HG03520 (cell line): ENCODE measurements at regions not wholly inside any gene's neighbourhood (a gene's known extent, or its start where the extent isn't known, plus 50 kb on each side); places are given as distances from the start of the nearest gene placed in this dataset.

Source experiments
- ATAC-seq: cut with Tn5 transposase; IDR thresholded peaks from one replicate; pipeline ENCODE4 v1.9.1; 2021; ENCODE audit warnings: mild to moderate bottlenecking, moderate library complexity; ENCODE audit not compliant: unreplicated experiment

DNA sequence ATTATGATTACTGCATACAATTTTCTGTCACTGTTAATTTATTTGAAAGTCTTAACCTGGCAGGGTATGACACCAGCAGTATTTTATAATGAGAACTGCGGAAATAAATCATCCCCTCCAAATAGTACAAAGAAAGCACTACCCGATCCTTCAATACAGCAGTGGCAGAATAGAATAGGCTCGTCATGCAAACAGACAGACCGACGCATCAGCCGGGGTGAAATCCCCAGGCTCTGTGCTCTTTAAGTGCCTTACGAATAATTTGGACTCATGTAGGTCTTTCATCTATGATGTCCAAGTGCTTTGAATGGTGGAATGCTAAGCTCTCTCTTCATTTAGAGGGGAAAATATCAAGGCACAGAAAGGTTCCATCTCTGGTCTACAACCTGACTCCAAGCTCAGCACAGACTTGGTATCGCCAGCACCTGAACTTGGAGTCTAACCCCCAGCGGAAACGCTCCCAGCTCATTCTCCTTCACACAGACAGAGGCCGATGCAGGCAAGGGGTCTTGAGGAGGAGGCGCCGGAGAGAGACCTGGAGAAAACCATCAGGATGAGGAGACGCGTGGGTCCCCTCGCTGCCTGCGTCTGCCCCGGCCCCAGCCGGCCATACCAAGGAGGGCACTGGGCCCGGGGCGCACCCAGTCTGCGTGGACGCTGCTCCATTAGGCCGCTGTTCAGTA, 568.1 kb upstream of the MKI67 start:
- no peak for ATAC-seq

DNA sequence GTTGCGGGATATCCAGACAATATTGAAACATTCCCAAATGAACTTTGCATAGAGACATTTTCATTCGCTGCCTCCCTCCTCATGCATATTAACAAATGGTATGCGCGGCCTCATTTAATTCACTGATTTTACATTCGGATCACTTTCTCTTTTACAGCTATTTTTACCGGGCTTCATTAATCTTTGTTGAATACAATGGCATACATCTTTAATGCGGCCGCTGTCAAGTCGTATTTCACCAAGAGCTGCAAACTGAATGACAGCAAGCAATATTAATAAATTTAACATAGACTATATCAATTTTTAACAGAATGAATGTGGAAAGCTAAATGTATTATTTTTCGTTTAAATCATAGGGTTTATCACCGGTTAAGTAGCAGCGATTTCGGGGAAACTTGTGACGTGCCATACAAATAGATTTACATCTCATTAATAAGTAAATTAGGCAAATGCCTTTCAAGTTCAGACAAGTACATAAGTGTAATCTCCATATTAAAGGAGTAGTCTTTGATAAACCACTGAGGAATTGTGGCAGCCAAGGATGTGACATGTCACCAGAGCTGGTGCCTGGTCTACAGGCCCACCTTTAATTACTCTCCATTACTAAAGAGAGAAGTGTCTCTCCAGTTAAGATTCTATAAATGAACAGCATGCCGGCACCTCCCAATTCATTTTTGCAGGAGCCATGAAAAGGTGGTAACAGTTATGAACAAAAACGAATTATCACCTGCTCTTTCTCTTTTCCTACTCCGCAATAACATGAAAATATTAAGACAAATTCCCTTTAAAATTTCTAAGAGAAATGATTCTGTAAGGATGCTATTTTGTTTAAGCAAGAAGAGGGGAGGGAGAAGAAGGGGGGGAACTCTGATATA, 568.9 kb upstream of the MKI67 start:
- no peak for ATAC-seq

DNA sequence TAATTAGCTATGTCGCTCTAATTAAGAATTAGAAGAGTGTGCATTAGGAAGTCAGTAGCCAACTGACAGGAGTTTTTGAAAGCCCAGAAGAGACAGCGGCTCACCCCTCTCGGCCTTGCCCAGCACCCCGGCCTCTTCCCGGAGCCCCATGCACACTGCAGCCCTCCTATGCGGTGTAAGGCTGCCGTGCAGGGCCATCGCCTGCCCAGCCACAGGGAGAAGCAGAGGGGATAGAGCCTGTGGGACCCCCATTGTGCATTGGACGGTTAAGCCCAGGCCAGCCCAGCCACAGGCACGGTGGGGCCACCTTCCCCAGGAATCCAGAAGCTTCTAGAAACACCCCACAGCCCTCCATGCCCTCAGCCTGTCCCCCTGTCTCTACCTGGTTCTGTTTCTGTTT, 569.7 kb upstream of the MKI67 start:
- no peak for ATAC-seq

DNA sequence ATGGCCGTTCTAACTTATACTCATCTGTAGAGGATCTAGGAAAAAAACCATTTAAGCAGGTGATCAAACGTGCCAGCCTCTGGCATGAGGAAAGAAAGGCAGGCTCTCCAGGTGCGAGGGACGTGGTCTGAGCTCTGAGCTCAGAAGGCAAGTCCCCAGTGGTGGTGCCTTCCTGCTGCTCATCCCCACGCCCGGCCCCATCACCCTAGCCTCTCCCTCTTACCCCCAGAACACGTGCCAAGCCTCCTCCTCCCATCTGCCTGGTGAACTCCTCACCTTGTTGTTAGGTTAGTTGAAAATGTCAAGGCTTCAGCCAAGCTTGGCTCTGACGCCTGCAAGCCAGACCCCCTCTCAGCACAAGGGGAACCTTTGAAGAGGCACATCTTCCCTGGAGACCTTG, 571.2 kb upstream of the MKI67 start:
- ATAC-seq: no peak

DNA sequence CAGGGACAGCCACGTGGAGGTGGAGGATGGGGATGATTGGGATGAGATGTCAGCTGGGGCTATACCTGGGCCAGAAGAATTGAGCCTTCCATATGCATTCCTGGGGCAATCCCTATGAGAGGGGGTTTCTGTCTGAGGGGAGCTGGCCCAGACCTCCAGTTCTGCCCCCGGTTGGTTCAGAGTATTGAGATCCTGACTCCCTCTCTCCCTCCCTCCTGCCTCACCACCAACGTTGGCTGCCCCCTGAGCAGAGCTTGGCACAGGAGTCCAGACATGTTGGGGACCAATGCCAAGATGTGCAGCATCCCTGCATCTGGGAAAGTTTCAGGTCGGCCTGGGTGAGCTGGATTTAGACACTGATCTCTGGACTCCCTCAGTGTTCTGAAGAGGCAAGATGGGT, 575.2 kb upstream of the MKI67 start:
- no peak for ATAC-seq

DNA sequence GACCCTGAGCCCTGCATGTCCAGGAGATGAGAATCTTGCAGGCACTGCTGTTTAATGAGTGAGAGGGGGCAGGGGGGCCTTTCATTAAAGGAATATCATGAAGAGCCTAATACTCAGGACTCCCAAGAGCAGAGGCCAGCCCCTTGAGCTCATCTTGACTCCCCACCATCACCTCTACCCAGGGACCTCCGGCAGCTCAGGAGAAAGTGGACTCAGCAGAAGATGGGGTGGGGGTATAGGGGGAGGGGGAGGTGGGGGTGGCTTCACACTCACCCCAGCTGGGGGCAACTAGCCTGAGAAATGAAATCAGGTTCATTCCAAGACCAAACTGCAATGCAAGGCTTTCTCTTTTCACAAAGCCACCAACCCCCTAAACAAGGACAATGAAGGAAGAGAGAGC, 575.6 kb upstream of the MKI67 start:
- no peak for ATAC-seq

DNA sequence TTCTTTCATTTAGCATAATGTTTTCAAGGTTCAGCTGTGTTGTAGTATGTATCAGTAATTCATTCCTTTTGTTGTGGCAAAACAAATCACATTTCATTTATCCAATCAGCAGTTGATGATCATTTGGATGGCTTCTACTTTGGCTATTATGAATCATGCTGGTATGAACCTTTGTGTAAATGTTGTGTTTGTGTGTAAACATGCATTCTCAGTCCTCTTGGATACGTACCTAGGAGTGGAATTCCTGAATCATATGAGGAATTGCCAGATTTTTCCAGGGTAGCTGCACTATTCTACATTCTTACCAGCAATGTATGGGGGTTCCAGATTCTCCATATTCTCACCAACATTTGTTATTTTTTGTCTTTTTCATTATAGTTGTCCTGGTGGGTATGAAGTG, 578.5 kb upstream of the MKI67 start:
- ATAC-seq: no peak

DNA sequence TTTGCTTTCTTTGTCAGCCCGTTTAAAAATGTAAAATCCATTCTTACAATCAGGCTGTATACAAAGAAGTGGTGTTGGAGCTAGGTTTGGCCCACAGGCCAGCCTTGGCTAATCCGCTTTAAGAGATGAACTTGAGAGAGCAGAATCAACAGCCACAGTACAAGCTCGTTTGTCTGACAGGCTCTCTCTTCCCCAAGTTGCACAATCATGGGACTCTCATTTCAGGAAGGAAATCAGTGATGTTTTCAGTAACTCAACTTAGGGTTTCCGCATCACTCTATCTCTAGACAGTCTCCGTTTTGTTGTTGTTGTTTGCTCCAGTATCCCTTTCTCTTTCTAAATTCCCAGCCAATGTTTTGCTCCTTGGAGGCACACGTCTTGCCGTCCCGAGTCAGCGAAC, 582.0 kb upstream of the MKI67 start:
- ATAC-seq: no peak

DNA sequence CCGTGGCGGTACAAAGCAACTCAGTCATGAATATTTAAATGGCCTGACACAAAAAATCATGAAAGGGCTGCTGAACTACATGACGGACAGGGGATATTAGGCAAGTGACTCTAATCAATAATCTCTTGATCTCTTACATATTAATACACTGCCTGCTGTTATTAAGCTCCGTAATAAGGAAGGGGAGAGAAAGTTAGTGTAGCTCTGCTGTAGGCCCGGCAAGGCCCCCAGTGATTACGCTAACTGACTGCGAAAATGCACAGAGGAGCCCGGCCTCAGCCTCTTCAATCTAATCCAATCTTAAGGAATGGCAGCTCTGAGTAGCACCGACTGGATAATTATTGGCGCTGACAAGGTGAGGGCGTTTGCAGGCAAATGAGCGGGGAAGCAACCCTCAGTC, 583.5 kb upstream of the MKI67 start:
- no peak for ATAC-seq

DNA sequence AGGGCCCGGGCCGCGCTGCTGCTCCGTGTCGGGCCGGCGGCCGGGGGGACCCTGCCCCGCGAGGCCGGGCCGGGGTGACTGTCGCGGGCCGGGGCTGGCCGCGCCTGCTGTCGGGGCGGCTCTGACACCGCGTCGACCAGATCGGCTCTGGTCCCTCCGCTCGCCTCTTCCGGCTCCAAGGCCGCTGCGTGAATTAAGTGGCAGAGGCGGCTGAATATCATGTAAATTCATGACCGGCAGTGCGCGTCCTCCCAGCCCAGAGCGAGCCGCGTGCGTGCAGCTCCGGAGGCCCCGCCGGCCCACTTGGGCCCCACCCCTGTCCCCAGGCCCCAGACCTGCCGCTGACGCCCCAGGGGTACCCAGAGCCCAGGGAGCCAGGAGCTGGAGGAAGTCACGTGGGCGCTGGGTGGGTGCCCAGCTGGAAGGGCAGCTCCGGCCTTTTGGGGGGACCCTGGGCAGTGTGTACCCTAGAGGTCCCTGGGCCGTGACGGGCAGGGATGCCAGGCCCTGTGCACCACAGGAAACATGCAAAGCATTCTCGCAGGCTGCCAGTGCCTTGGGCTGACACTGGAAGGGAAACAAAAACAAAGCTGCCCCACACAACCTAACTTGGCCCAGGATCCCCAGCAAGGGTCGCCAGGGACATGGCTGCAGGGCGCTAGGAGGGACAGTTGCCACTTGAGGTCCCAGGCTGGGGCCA, 584.0 kb upstream of the MKI67 start:
- ATAC-seq: no peak

DNA sequence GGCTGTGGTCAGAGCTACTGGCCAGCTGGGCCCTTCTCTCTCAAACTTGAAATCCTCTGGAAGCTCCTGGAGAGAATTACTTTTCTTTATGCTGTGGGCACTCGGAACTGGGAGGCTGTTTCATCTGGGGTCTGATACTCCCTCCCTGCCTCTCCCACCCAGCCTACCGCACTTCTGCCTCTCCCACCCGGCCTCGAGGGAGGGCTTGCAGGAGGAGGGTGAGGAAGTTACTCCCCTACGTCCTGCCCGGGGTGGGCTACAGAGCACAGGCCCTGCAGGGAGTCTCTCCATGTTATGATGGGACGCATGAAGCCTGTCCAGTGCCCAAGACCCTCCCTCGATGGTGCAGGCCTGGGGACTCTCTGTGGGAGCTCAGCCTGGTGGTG, 584.6 kb upstream of the MKI67 start:
- no peak for ATAC-seq

DNA sequence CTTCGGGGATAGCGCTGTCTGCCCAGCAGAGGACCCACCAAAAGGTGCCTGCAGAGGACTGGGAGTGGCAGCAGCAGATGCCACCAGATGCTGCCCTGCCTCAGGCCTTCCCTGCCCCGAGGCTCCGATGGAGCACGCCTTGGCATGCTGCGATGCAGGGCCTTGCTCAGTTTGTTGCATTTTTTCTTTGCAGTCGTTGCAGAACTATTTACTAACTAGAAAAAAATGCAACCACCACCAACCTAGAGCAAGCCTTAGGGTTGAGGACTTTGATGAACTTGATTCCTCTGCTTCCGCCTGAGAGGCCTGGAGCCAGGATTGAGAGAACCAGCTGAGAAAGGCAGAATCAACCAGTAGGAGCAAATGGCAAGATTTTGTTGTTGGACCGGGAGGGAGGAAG, 585.6 kb upstream of the MKI67 start:
- no peak for ATAC-seq

DNA sequence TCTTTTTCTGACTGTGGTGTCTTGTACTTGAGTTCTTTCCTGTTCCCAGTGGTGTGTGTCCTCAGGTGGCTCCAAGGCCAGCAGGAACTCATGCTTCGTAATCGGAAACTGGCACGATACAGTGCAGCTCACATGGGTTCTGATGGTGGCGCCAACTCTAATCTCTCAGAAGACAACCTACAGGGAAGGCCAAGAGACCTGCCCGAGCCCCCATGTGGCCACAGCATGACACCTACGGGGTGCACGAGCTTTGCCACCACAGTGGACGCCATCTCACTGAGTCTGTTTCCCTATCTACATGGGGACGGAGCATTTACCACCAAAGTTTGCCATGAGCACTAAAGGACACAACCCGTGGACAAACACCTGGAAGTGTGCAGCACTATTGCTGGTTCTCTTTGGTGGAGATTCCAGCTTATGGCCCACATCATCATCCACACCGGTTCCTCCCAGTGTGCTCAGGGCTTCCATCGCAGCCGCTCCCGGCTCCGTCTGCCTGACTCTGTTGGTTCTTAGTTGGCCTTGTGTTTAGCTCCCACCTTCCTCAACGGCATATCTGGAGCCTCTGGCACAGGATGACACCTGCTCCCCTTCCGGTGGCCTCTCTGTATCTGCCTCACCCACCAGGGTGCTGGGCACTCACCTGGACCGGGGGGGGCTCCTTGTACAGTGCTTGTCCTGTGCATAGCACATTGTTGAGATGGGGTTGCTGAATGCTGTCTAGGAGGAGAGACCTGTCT, 586.6 kb upstream of the MKI67 start:
- no peak for ATAC-seq

DNA sequence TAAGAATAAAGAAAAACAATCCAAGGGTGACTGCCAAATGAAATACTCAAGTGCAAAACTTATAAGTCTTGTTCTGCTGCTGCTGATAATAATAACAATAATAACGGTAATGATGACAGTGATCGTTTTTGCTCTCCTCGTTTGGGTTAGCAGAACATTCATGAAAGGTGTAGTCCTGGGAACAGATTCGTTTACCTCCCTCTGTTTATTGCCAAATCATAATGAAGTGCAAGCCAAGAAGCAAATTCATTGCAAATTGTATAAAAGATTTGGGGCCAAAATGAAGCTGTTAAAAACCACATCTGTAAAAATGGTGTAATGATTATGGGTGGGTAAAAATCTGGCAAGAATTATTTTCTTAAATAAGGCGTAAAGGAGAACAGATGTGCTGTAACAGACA, 587.2 kb upstream of the MKI67 start:
- no peak for ATAC-seq

DNA sequence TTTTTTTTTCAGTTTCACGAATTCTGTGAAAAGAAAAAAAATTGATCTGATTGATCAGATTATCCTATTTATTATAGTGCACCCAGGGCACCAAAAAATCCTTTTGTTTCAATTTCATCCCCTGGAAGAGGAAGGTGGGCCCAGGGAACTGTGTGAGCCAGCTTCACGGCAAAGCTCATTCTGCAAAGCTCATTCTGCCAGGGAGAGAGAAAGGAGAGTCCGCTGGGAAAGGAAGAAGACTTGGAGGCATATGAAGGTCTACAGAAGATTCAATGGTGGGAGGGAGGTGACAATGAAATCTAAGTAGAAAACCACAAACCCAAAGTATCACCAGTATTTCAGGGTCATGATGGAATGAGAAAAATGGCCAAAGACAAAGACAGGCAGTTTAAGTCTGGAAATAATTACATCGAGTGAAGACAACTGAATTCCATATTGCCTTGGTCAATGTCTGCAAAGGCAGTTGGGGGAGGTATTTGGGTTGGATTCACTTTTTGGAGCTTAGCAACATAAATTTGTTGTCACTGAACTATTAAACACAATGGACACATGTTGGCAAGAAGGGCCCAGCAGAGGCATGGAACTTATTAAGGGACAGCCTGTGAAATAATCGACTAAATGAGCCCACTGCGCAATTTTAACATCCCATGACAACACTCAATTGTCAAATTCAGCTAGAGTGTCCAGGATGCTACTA, 587.8 kb upstream of the MKI67 start:
- ATAC-seq: no peak

DNA sequence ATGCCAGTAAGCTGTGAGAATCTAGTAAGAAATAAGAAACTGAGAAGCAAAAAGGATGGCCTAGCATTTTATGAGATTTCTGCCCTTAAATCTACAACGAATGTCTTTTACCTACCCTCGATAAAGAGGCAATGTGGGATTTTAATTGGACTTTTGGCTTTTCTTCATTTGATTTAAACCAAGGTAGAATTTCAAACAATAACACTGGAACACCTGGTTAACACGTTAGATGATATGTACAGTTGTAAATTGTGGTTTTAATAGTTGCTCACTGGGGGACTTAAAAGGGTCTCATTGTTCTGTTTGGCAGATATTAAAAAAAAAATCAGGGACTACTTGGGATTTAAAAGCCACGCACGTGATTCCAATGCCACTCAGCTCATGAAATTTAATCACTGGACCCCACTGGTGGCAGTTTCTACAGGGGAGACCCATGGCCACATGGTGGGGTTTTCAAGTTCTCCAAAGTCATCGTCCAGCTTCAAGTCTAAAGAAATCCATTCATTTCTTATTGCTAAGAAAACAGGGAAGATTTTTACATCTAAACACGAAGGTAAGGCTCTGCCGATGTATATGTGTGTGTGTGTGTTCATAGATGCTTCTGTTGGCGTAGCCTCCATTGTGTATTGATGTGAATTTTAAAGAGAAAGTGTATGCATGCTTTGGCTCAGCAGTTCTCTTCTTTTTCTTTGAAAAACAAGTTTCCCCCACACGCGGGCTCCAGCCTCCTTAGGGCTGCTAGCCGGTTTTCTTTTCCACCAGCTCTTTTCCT, 588.6 kb upstream of the MKI67 start:
- no peak for ATAC-seq

DNA sequence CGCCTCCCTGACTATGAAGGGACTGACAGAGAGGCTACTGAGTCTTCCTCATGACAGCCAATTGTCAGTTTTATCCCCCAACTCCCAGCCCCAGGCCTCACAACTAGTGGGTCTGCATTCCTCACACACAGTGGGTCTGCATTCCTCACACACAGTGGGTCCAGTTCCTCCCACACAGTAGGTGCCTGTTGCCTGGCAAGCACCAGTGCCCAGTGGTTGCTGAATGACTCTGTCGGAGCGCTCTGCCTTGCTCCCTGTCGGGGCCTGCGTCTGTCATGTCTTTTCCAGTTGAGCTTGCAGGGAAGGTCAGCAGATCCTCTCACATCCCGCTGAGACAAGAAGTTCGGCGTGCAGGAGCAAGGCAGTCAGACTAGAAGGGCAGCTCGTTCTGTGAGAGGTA, 590.0 kb upstream of the MKI67 start:
- no peak for ATAC-seq

DNA sequence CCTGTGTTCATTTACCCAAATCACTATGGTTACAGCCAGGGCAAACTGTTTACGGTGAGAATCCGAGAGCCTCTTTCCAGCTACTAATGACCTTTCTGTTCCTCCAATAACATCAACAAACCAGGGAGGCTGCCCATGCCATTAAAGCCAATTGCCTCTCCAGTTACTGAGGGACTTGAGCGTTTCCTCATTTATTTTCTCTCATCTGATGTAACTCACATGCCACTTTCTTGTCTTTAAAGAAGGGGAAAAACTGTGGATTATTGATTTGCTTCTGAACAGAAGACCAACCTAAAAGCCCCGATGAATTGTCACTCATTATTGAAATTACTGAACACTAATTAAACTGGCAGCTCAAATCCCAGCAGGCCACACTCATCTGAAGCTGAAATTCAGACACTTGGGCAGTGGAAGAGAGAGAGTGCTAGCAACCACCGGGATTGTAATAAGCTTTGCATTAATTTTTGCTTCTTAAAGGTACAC, 595.8 kb upstream of the MKI67 start:
- no peak for ATAC-seq

DNA sequence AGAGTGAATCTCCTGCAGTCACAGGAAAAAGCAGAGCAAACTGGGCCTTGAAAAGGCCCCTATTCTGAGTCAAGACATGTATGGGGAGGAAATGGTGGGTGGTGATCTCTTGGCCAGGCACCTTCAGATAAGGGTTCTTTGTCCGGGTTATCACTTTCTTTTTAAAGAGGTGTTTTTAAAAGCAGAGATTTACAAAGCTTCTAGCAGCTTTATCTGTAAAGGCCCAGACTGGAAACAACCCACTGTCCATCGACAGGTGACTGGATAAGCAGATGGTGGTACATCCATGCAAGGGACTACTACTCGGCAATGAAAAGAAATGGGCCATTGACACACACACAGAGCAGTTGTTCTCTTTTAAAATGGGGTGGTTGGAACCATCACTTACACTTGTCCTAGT, 596.7 kb upstream of the MKI67 start:
- ATAC-seq: no peak
